NCI-H1417 (cell line): ENCODE measurements at regions not wholly inside any gene's neighbourhood (a gene's known extent, or its start where the extent isn't known, plus 50 kb on each side); places are given as distances from the start of the nearest gene placed in this dataset.

ENCODE experiments used
- DNase-seq, 3 experiments: peaks; one replicate each; lab custom pipeline; 2025; lab: John Stamatoyannopoulos, UW

GRCh38 chr10:20981419-20981953 lies 84.4 kb upstream of the NEBL start:
- no peak for DNase-seq

- no peak for DNase-seq
Observed at GRCh38 chr10:20978617-20979016, 81.5 kb upstream of the NEBL start.

GRCh38 chr10:20977300-20977699 lies 80.2 kb upstream of the NEBL start:
- no peak for DNase-seq

GRCh38 chr10:20976891-20977290 lies 79.8 kb upstream of the NEBL start:
- DNase-seq, result no peak

- DNase-seq, result no peak
Observed at GRCh38 chr10:20976390-20976789, 79.3 kb upstream of the NEBL start.

GRCh38 chr10:20975236-20975635 lies 78.1 kb upstream of the NEBL start:
- DNase-seq, result no peak

- DNase-seq, result no peak
Observed at GRCh38 chr10:20972925-20973324, 75.8 kb upstream of the NEBL start.

- DNase-seq, result no peak
Observed at GRCh38 chr10:20971901-20972300, 74.8 kb upstream of the NEBL start.

GRCh38 chr10:20970708-20971107 lies 73.6 kb upstream of the NEBL start:
- no peak for DNase-seq

- no peak for DNase-seq
Observed at GRCh38 chr10:20970044-20970443, 72.9 kb upstream of the NEBL start.

GRCh38 chr10:20966426-20966825 lies 69.3 kb upstream of the NEBL start:
- DNase-seq, result no peak

GRCh38 chr10:20963721-20964595 lies 66.8 kb upstream of the NEBL start:
- DNase-seq, result no peak

GRCh38 chr10:20963056-20963455 lies 65.9 kb upstream of the NEBL start:
- no peak for DNase-seq

- DNase-seq, result no peak
Observed at GRCh38 chr10:20962165-20962564, 65.1 kb upstream of the NEBL start.

GRCh38 chr10:20959242-20959641 lies 62.1 kb upstream of the NEBL start:
- no peak for DNase-seq

GRCh38 chr10:20958764-20959163 lies 61.7 kb upstream of the NEBL start:
- DNase-seq, result peak in 2 of 3 experiments; percentile 24 to 34

GRCh38 chr10:20958225-20958624 lies 61.1 kb upstream of the NEBL start:
- no peak for DNase-seq

- peak in 1 of 3 experiments; percentile 10 for DNase-seq
Observed at GRCh38 chr10:20957744-20958143, 60.6 kb upstream of the NEBL start.

- DNase-seq, result peak in 2 of 3 experiments; percentile 35 to 87
Observed at GRCh38 chr10:20956843-20957242, 59.7 kb upstream of the NEBL start.

GRCh38 chr10:20955355-20955893 lies 58.3 kb upstream of the NEBL start:
- no peak for DNase-seq

GRCh38 chr10:20954519-20954918 lies 57.4 kb upstream of the NEBL start:
- no peak for DNase-seq

- no peak for DNase-seq
Observed at GRCh38 chr10:20953120-20953519, 56.0 kb upstream of the NEBL start.

GRCh38 chr10:20949967-20950366 lies 52.9 kb upstream of the NEBL start:
- peak in 1 of 3 experiments; percentile 32 for DNase-seq
